ENCODE measurements at regions not wholly inside any gene's neighbourhood (a gene's known extent, or its start where the extent isn't known, plus 50 kb on each side); places are given as distances from the start of the nearest gene placed in this dataset.

DNA sequence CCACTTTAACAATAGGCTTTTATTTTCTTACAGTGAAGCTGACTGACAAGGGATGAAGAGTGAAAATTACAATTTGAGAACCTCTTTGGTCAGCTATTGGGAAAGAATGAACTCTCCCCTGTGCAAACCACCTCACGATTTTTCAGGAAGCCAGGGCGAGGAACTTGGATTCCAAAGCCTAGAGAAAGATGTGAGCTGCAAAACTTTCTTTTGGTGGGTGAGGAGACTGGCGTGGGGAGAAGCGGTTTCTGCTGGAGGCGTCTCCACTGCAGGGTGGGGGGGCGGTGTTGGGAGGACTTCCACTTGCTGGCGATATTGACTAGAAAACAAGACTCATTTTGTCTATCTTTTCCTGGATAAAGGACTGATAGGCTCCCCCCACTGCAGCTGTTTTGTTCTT lies 59.3 kb upstream of the VRK1 start:
- TF ChIP-seq, protein P1, sequence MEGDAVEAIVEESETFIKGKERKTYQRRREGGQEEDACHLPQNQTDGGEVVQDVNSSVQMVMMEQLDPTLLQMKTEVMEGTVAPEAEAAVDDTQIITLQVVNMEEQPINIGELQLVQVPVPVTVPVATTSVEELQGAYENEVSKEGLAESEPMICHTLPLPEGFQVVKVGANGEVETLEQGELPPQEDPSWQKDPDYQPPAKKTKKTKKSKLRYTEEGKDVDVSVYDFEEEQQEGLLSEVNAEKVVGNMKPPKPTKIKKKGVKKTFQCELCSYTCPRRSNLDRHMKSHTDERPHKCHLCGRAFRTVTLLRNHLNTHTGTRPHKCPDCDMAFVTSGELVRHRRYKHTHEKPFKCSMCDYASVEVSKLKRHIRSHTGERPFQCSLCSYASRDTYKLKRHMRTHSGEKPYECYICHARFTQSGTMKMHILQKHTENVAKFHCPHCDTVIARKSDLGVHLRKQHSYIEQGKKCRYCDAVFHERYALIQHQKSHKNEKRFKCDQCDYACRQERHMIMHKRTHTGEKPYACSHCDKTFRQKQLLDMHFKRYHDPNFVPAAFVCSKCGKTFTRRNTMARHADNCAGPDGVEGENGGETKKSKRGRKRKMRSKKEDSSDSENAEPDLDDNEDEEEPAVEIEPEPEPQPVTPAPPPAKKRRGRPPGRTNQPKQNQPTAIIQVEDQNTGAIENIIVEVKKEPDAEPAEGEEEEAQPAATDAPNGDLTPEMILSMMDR (conservative IDR thresholded peaks at IDR 0.05; ENCODE audit: low read depth, low read length): no peak
- no peak for TF ChIP-seq EZH2phosphoT487 (IDR thresholded peaks at IDR 0.05; ENCODE audit: borderline replicate concordance, low read length)
- no peak for TF ChIP-seq EZH2 (IDR thresholded peaks at IDR 0.05; ENCODE audit: low read length, unreplicated experiment)

Measured in PC-3 (cell line).